T-cell (primary cell): ENCODE measurements at regions not wholly inside any gene's neighbourhood (a gene's known extent, or its start where the extent isn't known, plus 50 kb on each side); places are given as distances from the start of the nearest gene placed in this dataset.

Source experiments
- ATAC-seq, 4 experiments: fragments of 200-7000 bp in 3 of 4; fragments of 150-1000 bp in 1 of 4; cut with Tn5 transposase; replicated peaks in 1 of 4; 1 replicate in 3 of 4; 2 replicates in 1 of 4; pipeline ENCODE4 v1.10.0; 2021; ENCODE audit warnings: moderate library complexity in 3 of 4, mild to moderate bottlenecking in 2 of 4, moderate number of reproducible peaks in 1 of 4
- CTCF ChIA-PET, 2 donors: fragments of 300-600 bp; sonication (Branson Sonifier 250); formaldehyde crosslinking; loops; one replicate each; lab custom pipeline; 2022; ENCODE audit warnings: antibody characterized with exemption in 2 of 2; lab: Charles Lee
- POLR2A ChIA-PET, 2 donors: fragments of 300-600 bp; sonication (Branson Sonifier 250); formaldehyde crosslinking; loops; one replicate each; lab custom pipeline; 2022; ENCODE audit warnings: antibody characterized with exemption in 2 of 2; lab: Charles Lee
- DNase-seq, 35 experiments: peaks; one replicate each; pipeline versions ENCODE4 v3.0.0 to v3.0.0-alpha.2; 2013 to 2023
- H3K27ac ChIP-seq: one replicate; pipeline ENCODE4 v1.5.1; 2013; ENCODE audit warnings: low read length
- H3K27me3 ChIP-seq, 2 experiments: replicated peaks in 1 of 2; 1 replicate in 1 of 2; 2 replicates in 1 of 2; pipeline versions ENCODE4 v1.6.1 to v1.7.0; 2013; ENCODE audit warnings: low read length in 1 of 2, mixed read lengths in 1 of 2; ENCODE audit not compliant: control insufficient read depth in 2 of 2, insufficient read depth in 2 of 2; ENCODE audit errors: extremely low read depth in 1 of 2
- H3K36me3 ChIP-seq, 2 donors: 1 replicate in 1 of 2; 2 replicates in 1 of 2; pipeline versions ENCODE4 v1.6.1 to v1.7.0; 2013; ENCODE audit warnings: low read length in 1 of 2; ENCODE audit not compliant: control insufficient read depth in 2 of 2, insufficient read depth in 1 of 2; ENCODE audit errors: extremely low read depth in 1 of 2
- H3K4me1 ChIP-seq, 2 experiments: 1 replicate in 1 of 2; 2 replicates in 1 of 2; pipeline versions ENCODE4 v1.6.1 to v1.7.0; 2013; ENCODE audit warnings: low read length in 2 of 2, mixed read lengths in 1 of 2; ENCODE audit not compliant: insufficient read depth in 2 of 2, control insufficient read depth in 1 of 2; ENCODE audit errors: extremely low read depth in 1 of 2
- H3K4me3 ChIP-seq, 2 donors: 1 replicate in 1 of 2; 2 replicates in 1 of 2; pipeline versions ENCODE4 v1.5.1 to v1.7.0; 2013; ENCODE audit warnings: mild to moderate bottlenecking in 2 of 2, low read length in 1 of 2, moderate library complexity in 1 of 2; ENCODE audit not compliant: control insufficient read depth in 1 of 2; ENCODE audit errors: extremely low read depth in 1 of 2
- H3K9me3 ChIP-seq: 2 replicates; pipeline ENCODE4 v1.7.0; 2013
- H3K27ac Mint-ChIP-seq, 2 donors: one replicate each; pipeline ENCODE4 v1.8.0; 2020 to 2021; ENCODE audit warnings: mild to moderate bottlenecking in 2 of 2, mixed read lengths in 2 of 2
- H3K27me3 Mint-ChIP-seq, 2 donors: one replicate each; pipeline ENCODE4 v1.8.0; 2021 to 2022; ENCODE audit warnings: mixed read lengths in 2 of 2
- H3K36me3 Mint-ChIP-seq: one replicate; pipeline ENCODE4 v1.8.0; 2021; ENCODE audit warnings: mixed read lengths
- H3K4me1 Mint-ChIP-seq, 3 donors: one replicate each; pipeline ENCODE4 v1.8.0; 2020 to 2022; ENCODE audit warnings: mixed read lengths in 3 of 3, mild to moderate bottlenecking in 1 of 3
- H3K4me3 Mint-ChIP-seq, 3 donors: one replicate each; pipeline ENCODE4 v1.8.0; 2020 to 2022; ENCODE audit warnings: mild to moderate bottlenecking in 3 of 3, mixed read lengths in 3 of 3, moderate library complexity in 3 of 3
- H3K9me3 Mint-ChIP-seq, 3 donors: one replicate each; pipeline ENCODE4 v1.8.0; 2020 to 2022; ENCODE audit warnings: mixed read lengths in 3 of 3
- WGBS: methylation state at CpG from one replicate; pipeline ENCODE4 v1.1.5; 2013; ENCODE audit warnings: missing lambda C conversion rate; ENCODE audit not compliant: insufficient coverage; 5-methylcytosine and 5-hydroxymethylcytosine counted together

DNA sequence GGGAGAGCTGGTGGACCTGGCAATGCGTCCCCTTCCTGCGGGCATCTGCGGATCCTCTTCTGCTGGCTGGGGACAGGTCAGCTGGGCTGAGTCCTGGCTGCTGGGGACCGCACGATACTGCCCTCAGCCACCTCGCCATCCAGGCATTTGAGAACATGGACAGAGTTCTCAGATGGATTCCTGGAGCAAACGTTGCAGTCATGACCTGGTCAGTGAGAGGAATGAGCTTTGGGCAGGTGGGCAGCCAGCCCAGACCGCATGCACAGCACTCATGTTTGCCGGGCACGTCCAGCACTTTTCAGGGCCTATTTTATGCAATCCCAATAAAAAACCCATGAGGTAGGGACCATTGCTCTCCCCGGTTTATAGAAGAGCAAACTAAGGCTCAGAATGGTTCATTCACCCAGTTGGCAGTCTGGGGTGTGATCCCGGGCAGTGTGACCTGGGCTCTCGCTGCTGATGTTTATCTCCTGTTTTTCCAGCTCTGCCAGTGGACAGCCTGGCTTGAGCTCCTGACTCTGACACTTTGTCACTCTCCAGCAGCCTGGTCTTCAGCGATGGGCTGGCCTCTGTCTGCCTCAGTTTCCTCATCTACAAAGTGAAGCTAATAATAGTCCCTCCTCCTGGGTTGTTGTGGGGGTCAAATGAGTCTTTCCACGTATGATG lies 294.7 kb downstream of the IRF8 start:
- no peak overlapping the region for H3K27ac ChIP-seq
- no peak for ATAC-seq

DNA sequence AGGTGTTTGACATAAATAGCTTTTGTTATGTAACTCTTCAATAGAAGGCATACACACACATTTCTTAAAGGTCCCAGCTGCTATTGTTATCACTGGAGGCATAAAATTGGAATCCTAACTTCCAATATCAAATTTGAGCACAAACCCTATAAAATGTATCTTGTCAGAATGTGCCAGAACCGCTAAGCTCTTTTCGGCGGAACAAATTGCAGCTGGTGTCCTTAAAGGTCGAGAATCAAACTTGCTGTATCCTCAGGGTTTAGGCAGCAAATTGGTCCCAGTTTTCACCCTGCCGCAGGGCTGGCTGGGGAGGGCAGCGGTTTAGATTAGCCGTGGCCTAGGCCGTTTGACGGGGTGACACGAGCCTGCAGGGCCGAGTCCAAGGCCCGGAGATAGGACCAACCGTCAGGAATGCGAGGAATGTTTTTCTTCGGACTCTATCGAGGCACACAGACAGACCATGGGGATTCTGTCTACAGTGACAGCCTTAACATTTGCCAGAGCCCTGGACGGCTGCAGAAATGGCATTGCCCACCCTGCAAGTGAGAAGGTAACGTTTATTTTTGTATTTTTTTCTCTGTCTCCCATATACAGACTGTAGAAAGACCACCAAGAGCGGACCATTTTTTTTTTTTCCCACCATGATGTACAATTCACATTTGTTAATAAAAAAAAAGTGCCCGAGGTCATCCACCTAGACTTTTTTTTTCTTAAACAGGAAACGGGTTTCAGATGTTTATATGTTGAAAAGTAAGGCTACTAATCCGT lies 297.1 kb downstream of the IRF8 start:
- Histone ChIP-seq H3K27ac (no peak overlapping the region), H3K4me3 (no peak overlapping the region), H3K36me3 (no peaks in the 10 kb centered on the region), H3K9me3 (no peaks in the 10 kb centered on the region), H3K27me3 (peaks cover 7 to 43% of the 10 kb centered on the region in 2 experiments), H3K4me1 (no peaks in the 10 kb centered on the region)
- POLR2A ChIA-PET: no interaction called here
- CTCF ChIA-PET: no interaction called here
- no peaks in the 10 kb centered on the region for H3K4me1 Mint-ChIP-seq
- 74% methylated on average over 16 of the region's 22 CpGs for WGBS
- DNase-seq (no peak), ATAC-seq (no peak)
- H3K27me3 Mint-ChIP-seq: peaks cover 69 to 82% of the 10 kb centered on the region in 2 donors
- H3K4me3 Mint-ChIP-seq: no peak overlapping the region
- H3K27ac Mint-ChIP-seq: no peak overlapping the region
- no peaks in the 10 kb centered on the region for H3K9me3 Mint-ChIP-seq
- no peaks in the 10 kb centered on the region for H3K36me3 Mint-ChIP-seq

More for the DNA sequence above, 294.7 kb downstream of the IRF8 start:
- WGBS: 84% methylated on average over 13 of the region's 15 CpGs
- Mint-ChIP-seq H3K4me3 (no peak overlapping the region), H3K4me1 (no peaks in the 10 kb centered on the region), H3K36me3 (no peaks in the 10 kb centered on the region), H3K27me3 (peaks cover 54 to 63% of the 10 kb centered on the region in 2 donors), H3K9me3 (no peaks in the 10 kb centered on the region), H3K27ac (no peak overlapping the region)
- DNase-seq: no peak
- Histone ChIP-seq H3K9me3 (no peaks in the 10 kb centered on the region), H3K4me1 (no peaks in the 10 kb centered on the region), H3K4me3 (no peak overlapping the region), H3K27me3 (peaks cover 4 to 36% of the 10 kb centered on the region in 2 experiments), H3K36me3 (no peaks in the 10 kb centered on the region)
- CTCF ChIA-PET: interaction anchor here in 1 of 2 donors (0.6 kb wide), 1 partner anchor 595 kb away, joined by 4 read pairs; no protein-coding TSS in a partner anchor
- POLR2A ChIA-PET: no interaction called here

DNA sequence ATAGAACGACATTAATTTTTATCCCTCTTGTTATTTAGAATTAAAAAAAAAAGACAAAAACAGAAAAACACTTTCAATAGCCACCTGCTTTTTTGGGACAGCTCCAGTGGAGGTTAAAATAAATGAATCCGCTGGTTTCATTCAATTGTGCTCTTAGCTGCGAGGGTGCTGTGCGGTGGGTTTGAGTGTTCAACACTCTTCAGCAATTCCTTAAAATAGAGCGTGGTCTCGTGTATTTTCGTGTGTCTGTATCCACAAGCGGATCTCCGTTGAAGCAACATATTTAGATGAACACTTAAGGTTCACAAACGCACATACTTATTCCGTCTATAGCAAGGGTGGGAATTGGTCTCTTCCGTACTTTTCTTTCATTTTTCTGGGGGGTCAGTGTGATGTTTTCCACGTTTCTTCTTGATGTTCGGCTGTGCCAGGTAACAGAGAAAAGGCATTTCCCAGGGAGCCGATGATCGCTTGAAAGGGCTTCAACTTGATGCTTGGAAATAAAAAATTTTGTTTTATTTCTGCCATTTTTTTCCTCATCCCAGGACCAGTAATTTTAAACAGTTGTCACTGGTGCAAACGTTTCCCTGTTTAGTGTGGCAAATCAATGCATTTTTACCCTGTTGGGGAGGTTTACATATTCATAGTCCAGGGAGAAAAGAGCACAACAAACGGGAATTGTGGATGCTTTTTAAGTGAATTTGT lies 297.9 kb downstream of the IRF8 start:
- ChIA-PET CTCF (no interaction called here), POLR2A (no interaction called here)
- no peaks in the 10 kb centered on the region for H3K4me1 ChIP-seq
- no peak for DNase-seq
- Mint-ChIP-seq H3K27me3 (peaks cover 74 to 80% of the 10 kb centered on the region in 2 donors), H3K36me3 (no peaks in the 10 kb centered on the region), H3K4me1 (no peaks in the 10 kb centered on the region), H3K9me3 (no peaks in the 10 kb centered on the region), H3K4me3 (no peak overlapping the region), H3K27ac (no peak overlapping the region)
- H3K36me3 ChIP-seq: no peaks in the 10 kb centered on the region
- ATAC-seq: no peak
- peaks cover 7 to 47% of the 10 kb centered on the region in 2 experiments for H3K27me3 ChIP-seq
- WGBS: 82% methylated on average over 13 of the region's 18 CpGs
- no peaks in the 10 kb centered on the region for H3K9me3 ChIP-seq
- H3K27ac ChIP-seq: no peak overlapping the region
- no peak overlapping the region for H3K4me3 ChIP-seq

DNA sequence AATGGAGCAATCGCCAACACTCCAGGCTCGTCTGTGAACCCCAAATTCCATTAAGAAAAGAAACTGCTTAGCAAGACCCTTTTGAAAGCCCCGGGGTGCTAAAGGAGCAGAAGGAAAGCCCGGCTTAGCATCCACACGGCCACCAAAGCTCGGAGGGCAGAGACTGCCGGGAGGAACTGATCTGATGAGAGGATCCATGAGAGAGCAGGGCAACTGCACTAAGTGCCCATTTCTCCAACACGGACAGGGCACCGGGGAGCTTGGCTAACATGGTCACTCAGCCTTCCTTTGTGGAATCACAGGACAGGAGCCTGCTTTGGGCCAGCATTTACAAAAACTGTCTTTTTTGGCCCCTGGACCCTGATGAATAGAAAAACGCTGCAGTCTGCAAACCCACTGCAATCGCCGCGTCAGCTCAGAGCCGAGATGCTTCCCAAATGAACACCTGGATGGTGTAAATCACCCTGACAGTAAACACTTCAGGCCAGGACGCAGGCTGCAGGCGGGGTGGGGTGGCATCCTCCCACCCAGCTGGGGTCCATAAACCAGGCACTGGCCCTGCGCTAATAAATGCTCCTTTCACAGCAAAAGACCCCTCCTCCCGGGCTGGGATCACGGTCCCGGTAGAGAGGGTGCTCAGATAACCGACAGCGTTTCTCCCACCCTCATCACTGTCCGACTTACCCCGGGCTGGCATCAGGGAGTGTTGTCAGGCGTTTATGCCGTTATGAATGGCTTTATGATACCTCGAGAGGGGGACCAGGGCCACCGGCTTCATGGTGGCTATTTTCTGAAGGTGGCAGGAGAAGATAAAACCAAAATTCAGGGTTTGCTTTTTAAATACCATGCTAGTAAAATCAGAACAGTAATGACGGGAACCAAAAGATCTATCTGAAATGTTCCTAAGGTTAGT lies 299.5 kb downstream of the IRF8 start:
- peaks cover 68 to 76% of the 10 kb centered on the region in 2 donors for H3K27me3 Mint-ChIP-seq
- no peaks in the 10 kb centered on the region for H3K4me1 ChIP-seq
- ATAC-seq (no peak), DNase-seq (no peak)
- H3K27ac Mint-ChIP-seq: no peak overlapping the region
- H3K36me3 Mint-ChIP-seq: no peaks in the 10 kb centered on the region
- no peak overlapping the region for H3K4me3 Mint-ChIP-seq
- H3K9me3 Mint-ChIP-seq: no peaks in the 10 kb centered on the region
- H3K9me3 ChIP-seq: no peaks in the 10 kb centered on the region
- H3K27ac ChIP-seq: no peak overlapping the region
- CTCF ChIA-PET: no interaction called here
- peaks cover 7 to 54% of the 10 kb centered on the region in 2 experiments for H3K27me3 ChIP-seq
- POLR2A ChIA-PET: no interaction called here
- no peaks in the 10 kb centered on the region for H3K4me1 Mint-ChIP-seq
- 18% methylated on average over 18 of the region's 29 CpGs for WGBS
- no peak overlapping the region for H3K4me3 ChIP-seq
- H3K36me3 ChIP-seq: no peaks in the 10 kb centered on the region

DNA sequence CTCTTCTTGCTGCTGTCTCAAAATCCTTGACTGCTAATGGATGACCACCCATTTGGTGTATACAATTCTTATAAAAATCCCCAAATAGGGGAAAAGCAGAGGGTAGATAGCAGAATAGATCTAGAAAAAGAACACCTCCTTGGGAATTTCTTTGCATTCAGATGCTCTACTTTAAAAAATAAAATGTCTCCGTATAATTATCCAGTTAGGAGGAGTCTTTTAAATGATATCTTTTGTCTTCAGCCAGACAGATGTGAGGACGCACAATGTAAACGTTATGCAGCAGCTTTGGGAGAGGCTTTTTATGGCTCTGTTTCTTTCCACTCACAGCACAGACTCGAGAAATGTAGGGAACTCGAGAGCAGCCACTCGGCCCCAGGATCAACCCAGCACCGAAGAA lies 300.2 kb downstream of the IRF8 start:
- WGBS: no CpG with 5 or more reads among the region's 7 CpGs
- ChIA-PET POLR2A (no interaction called here), CTCF (no interaction called here)
- ATAC-seq: no peak
- H3K4me1 ChIP-seq: no peaks in the 10 kb centered on the region
- no peaks in the 10 kb centered on the region for H3K36me3 ChIP-seq
- peak overlapping the region in 1 of 2 donors; percentile 40 for H3K27ac Mint-ChIP-seq
- H3K27me3 Mint-ChIP-seq: peaks cover 64 to 74% of the 10 kb centered on the region in 2 donors
- H3K4me1 Mint-ChIP-seq: no peaks in the 10 kb centered on the region
- H3K4me3 Mint-ChIP-seq: no peak overlapping the region
- H3K4me3 ChIP-seq: no peak overlapping the region
- H3K27ac ChIP-seq: no peak overlapping the region
- no peaks in the 10 kb centered on the region for H3K36me3 Mint-ChIP-seq
- H3K27me3 ChIP-seq: peaks cover 7 to 50% of the 10 kb centered on the region in 2 experiments
- H3K9me3 ChIP-seq: no peaks in the 10 kb centered on the region
- no peaks in the 10 kb centered on the region for H3K9me3 Mint-ChIP-seq
- DNase-seq: no peak
